Right lobe of liver (tissue), 4 donors: ENCODE measurements at regions not wholly inside any gene's neighbourhood (a gene's known extent, or its start where the extent isn't known, plus 50 kb on each side); places are given as distances from the start of the nearest gene placed in this dataset.

Source experiments
- POLR2A ChIP-seq: fragments of 450-650 bp; IDR thresholded peaks from one replicate; pipeline ENCODE4 v1.6.1; 2017; ENCODE audit warnings: antibody characterized with exemption, mild to moderate bottlenecking
- TF ChIP-seq, protein P1 (sequence below), 4 donors: fragments of 200-600 bp in 3 of 4; fragments of 450-650 bp in 1 of 4; IDR thresholded peaks; one replicate each; pipeline versions ENCODE4 v1.5.1 to v1.8.0; 2016 to 2022; ENCODE audit warnings: antibody characterized with exemption in 4 of 4, mild to moderate bottlenecking in 2 of 4
- donor health status: DM: no; HTN: no; CAD: no.
- donor health status: DM: no; HTN: no; CAD: no.
- donor health status: DM: no; HTN: yes; CAD: no.

DNA sequence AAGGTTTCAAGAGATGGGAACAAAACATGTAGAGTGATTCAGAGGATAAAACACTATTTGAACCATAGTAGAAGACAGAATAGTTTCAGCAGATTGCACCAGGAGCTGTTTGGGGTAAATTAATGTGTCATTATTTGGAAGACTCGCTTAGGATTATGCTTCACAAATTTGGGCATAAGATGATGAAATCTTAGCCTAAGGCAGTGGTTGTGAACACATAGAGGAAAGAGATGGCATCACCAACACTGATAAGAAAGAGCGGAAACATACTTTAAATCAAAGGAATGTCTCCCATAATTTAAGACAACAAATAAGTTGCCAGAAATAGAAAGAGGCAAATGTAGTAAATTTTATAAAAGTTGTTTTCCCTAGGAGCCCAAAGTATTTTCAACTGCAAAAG is 66.1 kb upstream of the TBCA start:
- no peak for TF ChIP-seq POLR2A
- TF ChIP-seq, protein P1, sequence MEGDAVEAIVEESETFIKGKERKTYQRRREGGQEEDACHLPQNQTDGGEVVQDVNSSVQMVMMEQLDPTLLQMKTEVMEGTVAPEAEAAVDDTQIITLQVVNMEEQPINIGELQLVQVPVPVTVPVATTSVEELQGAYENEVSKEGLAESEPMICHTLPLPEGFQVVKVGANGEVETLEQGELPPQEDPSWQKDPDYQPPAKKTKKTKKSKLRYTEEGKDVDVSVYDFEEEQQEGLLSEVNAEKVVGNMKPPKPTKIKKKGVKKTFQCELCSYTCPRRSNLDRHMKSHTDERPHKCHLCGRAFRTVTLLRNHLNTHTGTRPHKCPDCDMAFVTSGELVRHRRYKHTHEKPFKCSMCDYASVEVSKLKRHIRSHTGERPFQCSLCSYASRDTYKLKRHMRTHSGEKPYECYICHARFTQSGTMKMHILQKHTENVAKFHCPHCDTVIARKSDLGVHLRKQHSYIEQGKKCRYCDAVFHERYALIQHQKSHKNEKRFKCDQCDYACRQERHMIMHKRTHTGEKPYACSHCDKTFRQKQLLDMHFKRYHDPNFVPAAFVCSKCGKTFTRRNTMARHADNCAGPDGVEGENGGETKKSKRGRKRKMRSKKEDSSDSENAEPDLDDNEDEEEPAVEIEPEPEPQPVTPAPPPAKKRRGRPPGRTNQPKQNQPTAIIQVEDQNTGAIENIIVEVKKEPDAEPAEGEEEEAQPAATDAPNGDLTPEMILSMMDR (IDR thresholded peaks at IDR 0.05), result no peak
